ENCODE measurements at regions not wholly inside any gene's neighbourhood (a gene's known extent, or its start where the extent isn't known, plus 50 kb on each side); places are given as distances from the start of the nearest gene placed in this dataset.
A peak's percentile ranks its signal among the peaks of the same experiment; 100 is the strongest.

GRCh38 chr6:15147827-15148226 lies 98.0 kb upstream of the JARID2 start (continued):
- TF ChIP-seq ZSCAN20 (CRISPR knock-in tag; IDR thresholded peaks at IDR 0.05; ENCODE audit: borderline replicate concordance) (no peak), ZNF660 (CRISPR knock-in tag; IDR thresholded peaks at IDR 0.05; ENCODE audit: borderline replicate concordance, low read depth) (no peak), KAT8 (CRISPR knock-in tag; IDR thresholded peaks at IDR 0.05) (no peak), MYNN (CRISPR knock-in tag; IDR thresholded peaks at IDR 0.05; ENCODE audit: low read depth) (no peak), HOXA7 (CRISPR knock-in tag; IDR thresholded peaks at IDR 0.05) (no peak), MLX (CRISPR knock-in tag; IDR thresholded peaks at IDR 0.05) (no peak)
- TF ChIP-seq, protein P1, sequence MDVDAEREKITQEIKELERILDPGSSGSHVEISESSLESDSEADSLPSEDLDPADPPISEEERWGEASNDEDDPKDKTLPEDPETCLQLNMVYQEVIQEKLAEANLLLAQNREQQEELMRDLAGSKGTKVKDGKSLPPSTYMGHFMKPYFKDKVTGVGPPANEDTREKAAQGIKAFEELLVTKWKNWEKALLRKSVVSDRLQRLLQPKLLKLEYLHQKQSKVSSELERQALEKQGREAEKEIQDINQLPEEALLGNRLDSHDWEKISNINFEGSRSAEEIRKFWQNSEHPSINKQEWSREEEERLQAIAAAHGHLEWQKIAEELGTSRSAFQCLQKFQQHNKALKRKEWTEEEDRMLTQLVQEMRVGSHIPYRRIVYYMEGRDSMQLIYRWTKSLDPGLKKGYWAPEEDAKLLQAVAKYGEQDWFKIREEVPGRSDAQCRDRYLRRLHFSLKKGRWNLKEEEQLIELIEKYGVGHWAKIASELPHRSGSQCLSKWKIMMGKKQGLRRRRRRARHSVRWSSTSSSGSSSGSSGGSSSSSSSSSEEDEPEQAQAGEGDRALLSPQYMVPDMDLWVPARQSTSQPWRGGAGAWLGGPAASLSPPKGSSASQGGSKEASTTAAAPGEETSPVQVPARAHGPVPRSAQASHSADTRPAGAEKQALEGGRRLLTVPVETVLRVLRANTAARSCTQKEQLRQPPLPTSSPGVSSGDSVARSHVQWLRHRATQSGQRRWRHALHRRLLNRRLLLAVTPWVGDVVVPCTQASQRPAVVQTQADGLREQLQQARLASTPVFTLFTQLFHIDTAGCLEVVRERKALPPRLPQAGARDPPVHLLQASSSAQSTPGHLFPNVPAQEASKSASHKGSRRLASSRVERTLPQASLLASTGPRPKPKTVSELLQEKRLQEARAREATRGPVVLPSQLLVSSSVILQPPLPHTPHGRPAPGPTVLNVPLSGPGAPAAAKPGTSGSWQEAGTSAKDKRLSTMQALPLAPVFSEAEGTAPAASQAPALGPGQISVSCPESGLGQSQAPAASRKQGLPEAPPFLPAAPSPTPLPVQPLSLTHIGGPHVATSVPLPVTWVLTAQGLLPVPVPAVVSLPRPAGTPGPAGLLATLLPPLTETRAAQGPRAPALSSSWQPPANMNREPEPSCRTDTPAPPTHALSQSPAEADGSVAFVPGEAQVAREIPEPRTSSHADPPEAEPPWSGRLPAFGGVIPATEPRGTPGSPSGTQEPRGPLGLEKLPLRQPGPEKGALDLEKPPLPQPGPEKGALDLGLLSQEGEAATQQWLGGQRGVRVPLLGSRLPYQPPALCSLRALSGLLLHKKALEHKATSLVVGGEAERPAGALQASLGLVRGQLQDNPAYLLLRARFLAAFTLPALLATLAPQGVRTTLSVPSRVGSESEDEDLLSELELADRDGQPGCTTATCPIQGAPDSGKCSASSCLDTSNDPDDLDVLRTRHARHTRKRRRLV (CRISPR knock-in tag; IDR thresholded peaks at IDR 0.05) = no peak

- Histone ChIP-seq H3K4me2 (ENCODE audit: low read depth, low read length) (peak overlapping the region; percentile 10; the same call in 1 of the 2 replicates), H3K36me3 (replicated peaks in 1 of 2; ENCODE audit: control insufficient read depth in 1 of 2, insufficient read depth in 2 of 2, low read length in 2 of 2) (no peaks in the 10 kb centered on the region), H3K4me1 (ENCODE audit: insufficient read depth, low read length) (peaks cover 12% of the 10 kb centered on the region), H3K4me3 (replicated peaks in 1 of 3; ENCODE audit: insufficient read depth in 1 of 3, low read depth in 2 of 3, low read length in 3 of 3) (no peak overlapping the region), H3K79me2 (ENCODE audit: insufficient read depth, low read length) (no peaks in the 10 kb centered on the region), H4K20me1 (ENCODE audit: insufficient read depth, low read length) (no peaks in the 10 kb centered on the region), H3K9ac (ENCODE audit: insufficient read depth, low read depth, low read length) (no peak overlapping the region), H3K27me3 (ENCODE audit: control insufficient read depth in 1 of 2, insufficient read depth in 2 of 2, low read length in 2 of 2) (no peaks in the 10 kb centered on the region), H2AFZ (ENCODE audit: low read length) (no peak overlapping the region), H3K27ac (ENCODE audit: extremely low read length, insufficient read depth, low read length) (no peak overlapping the region), H3K9me3 (ENCODE audit: low read length) (no peaks in the 10 kb centered on the region)
- no peak for FAIRE-seq
- POLR2A ChIA-PET = no interaction called here
- CTCF ChIA-PET (ENCODE audit: low intra/inter-chr PET ratio, low total read pairs) = no interaction called here
- DNase-seq (ENCODE audit: low spot score) = peak; percentile 74
- intact Hi-C loops (cut with micrococcal nuclease; ENCODE audit: unreplicated experiment) (no loop called here), in situ Hi-C loops (cut with HindIII; ENCODE audit: extremely low pct_ligation_motif_present, low pct_unique_long_range_greater_than_20kb) (no loop called here)
- peak; percentile 94 for ATAC-seq
- WGBS (ENCODE audit: low lambda C conversion rate) = 8% methylated on average over 8 of the region's 8 CpGs
- BruUV-seq (replicated peaks) = no TSS peak
- TF ChIP-seq ZNF891 (CRISPR knock-in tag; IDR thresholded peaks at IDR 0.05) = no peak
- no peak for TF ChIP-seq ZNF672 (CRISPR knock-in tag; IDR thresholded peaks at IDR 0.05)
- no peak for TF ChIP-seq ZBTB43 (CRISPR knock-in tag; conservative IDR thresholded peaks at IDR 0.05)
- TF ChIP-seq ZNF326 (CRISPR knock-in tag; IDR thresholded peaks at IDR 0.05; ENCODE audit: borderline replicate concordance) = no peak
- no peak for TF ChIP-seq SATB2 (CRISPR knock-in tag; IDR thresholded peaks at IDR 0.05)
- TF ChIP-seq SOX5 (CRISPR knock-in tag; IDR thresholded peaks at IDR 0.05; ENCODE audit: borderline replicate concordance) = 0 out of 2 replicates have a peak, but pooled peaks have one; percentile 26
- no peak for TF ChIP-seq HBP1 (CRISPR knock-in tag; IDR thresholded peaks at IDR 0.05; ENCODE audit: low read depth)
- TF ChIP-seq SP4 (CRISPR knock-in tag; IDR thresholded peaks at IDR 0.05) = no peak
- no peak for TF ChIP-seq NFE2L1 (CRISPR knock-in tag; IDR thresholded peaks at IDR 0.05; ENCODE audit: borderline replicate concordance)
- no peak for TF ChIP-seq BRCA1 (CRISPR knock-in tag; IDR thresholded peaks at IDR 0.05)
Measured at GRCh38 chr6:15148356-15148946, 97.4 kb upstream of the JARID2 start.

All from HepG2 (cell line).